ENCODE measurements at regions not wholly inside any gene's neighbourhood (a gene's known extent, or its start where the extent isn't known, plus 50 kb on each side); places are given as distances from the start of the nearest gene placed in this dataset.

DNA sequence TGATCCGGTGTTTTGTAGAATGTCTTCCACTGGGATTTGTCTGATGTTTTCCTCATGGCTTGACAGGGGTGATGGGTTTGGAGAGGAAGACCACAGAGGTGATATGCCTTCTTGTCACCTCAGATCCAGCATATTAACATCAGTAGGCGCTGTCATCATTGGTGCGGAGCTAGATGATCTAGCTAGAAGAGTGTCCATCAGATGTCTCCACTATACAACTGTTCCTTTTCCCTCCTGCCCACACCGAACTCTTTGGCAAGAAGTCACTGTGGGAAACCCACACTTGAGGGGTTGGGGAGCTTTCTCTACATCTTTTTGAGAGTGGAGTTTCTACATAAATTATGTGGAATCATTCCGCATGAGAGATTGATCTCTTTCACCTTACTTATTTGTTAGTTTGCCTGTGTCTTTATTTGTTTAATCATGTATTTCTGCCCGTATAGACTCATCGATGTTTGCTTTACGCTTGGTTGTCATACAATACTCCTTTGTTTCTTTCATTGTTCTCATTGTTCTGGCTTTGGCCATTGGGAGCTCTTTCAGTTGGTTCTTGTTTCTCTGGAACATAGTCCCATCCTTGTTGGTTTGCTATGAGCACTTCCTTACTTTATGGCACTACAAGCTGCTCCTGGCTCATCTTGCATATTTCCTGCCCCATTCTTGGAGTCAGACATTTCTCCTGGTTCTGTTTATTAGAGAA, 1420.3 kb downstream of the BRD1 start:
- TF ChIP-seq, protein P1, sequence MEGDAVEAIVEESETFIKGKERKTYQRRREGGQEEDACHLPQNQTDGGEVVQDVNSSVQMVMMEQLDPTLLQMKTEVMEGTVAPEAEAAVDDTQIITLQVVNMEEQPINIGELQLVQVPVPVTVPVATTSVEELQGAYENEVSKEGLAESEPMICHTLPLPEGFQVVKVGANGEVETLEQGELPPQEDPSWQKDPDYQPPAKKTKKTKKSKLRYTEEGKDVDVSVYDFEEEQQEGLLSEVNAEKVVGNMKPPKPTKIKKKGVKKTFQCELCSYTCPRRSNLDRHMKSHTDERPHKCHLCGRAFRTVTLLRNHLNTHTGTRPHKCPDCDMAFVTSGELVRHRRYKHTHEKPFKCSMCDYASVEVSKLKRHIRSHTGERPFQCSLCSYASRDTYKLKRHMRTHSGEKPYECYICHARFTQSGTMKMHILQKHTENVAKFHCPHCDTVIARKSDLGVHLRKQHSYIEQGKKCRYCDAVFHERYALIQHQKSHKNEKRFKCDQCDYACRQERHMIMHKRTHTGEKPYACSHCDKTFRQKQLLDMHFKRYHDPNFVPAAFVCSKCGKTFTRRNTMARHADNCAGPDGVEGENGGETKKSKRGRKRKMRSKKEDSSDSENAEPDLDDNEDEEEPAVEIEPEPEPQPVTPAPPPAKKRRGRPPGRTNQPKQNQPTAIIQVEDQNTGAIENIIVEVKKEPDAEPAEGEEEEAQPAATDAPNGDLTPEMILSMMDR (IDR thresholded peaks at IDR 0.05; ENCODE audit: insufficient read depth, low read length, poor library complexity, severe bottlenecking) = no peak
- no peak overlapping the region for H3K4me3 ChIP-seq (replicated peaks; ENCODE audit: low read depth, low read length)
- DNase-seq (ENCODE audit: extremely low read depth, insufficient read length) = no peak
- H3K36me3 ChIP-seq (ENCODE audit: control insufficient read depth, insufficient read depth, low read length) = no peaks in the 10 kb centered on the region
- H3K27me3 ChIP-seq (replicated peaks; ENCODE audit: control insufficient read depth, insufficient read depth, low read length) = no peaks in the 10 kb centered on the region

DNA sequence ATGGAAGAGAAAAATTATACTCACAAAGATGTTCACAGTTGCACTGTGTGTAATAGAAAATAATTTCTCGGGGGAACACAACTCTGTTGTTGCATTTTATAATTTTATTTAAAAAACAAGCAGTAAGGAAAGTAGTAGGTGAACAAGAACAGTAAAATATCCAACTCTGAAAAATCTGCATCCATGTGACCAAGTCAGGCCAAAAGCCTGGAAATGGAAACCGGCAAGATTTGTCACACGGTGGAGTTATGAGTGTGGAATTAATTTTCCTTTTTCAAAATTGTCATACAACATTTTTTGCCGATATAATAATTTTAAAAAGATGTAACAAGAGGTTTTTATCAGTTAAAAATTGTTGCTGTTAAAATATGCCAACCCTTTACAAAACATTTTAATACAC, 1421.5 kb downstream of the BRD1 start:
- no peaks in the 10 kb centered on the region for H3K27me3 ChIP-seq (replicated peaks; ENCODE audit: control insufficient read depth, insufficient read depth, low read length)
- H3K36me3 ChIP-seq (ENCODE audit: control insufficient read depth, insufficient read depth, low read length) = no peaks in the 10 kb centered on the region
- TF ChIP-seq, protein P1 (IDR thresholded peaks at IDR 0.05; ENCODE audit: insufficient read depth, low read length, poor library complexity, severe bottlenecking) = no peak
- no peak for DNase-seq (ENCODE audit: extremely low read depth, insufficient read length)
- H3K4me3 ChIP-seq (replicated peaks; ENCODE audit: low read depth, low read length) = no peak overlapping the region

DNA sequence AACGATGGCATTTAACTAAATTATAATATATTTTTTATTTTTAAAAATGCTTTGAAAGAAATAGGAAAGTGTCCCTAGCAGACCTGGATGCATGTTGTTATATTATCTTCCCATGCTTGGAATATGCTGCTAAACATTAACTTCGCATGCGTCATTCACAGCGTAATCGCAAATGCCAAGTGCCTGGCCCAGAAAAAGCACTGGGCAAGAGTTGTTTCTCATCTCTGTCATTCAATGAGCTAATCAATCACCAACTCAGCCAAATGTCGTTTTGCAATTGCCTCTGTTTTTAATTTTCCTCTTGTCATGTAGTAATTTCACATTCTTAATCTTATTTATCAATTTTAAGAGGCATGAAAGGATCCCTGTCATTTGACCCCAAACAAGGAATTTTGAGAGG, 1421.9 kb downstream of the BRD1 start:
- H3K27me3 ChIP-seq (replicated peaks; ENCODE audit: control insufficient read depth, insufficient read depth, low read length) = no peaks in the 10 kb centered on the region
- no peaks in the 10 kb centered on the region for H3K36me3 ChIP-seq (ENCODE audit: control insufficient read depth, insufficient read depth, low read length)
- no peak for DNase-seq (ENCODE audit: extremely low read depth, insufficient read length)
- no peak overlapping the region for H3K4me3 ChIP-seq (replicated peaks; ENCODE audit: low read depth, low read length)
- TF ChIP-seq, protein P1 (IDR thresholded peaks at IDR 0.05; ENCODE audit: insufficient read depth, low read length, poor library complexity, severe bottlenecking) = no peak

DNA sequence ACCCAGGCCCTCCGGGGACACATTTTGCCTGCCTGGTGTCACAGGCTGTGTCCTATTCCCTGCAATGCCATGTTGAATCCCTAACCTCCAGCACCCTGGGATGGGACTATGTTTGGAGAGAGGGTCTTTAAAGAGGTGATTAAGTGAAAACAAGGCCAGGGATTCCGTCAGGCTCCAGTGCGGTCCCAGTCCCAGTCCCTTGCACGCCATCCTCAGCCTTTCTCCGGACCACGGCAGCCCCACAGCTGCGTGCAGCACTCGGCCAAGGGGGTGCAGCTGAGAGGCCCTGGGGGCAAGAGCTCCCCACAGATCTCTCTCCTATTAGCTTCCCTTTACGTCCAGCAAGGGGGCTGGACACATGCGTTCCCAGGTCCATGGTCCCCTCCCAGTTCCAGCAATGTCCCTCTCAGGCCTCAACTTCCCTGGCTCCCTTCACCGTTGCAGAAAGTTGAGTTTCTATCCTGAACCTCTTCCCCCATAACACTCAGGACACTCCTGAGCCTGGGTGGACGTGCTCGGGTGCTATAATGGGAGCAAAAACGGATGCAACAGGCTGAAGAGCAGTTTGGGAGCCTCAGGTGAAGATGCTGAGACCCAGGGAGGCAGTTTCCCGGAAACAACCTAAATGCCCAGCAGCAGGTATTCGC, 1422.7 kb downstream of the BRD1 start:
- Histone ChIP-seq H3K27me3 (replicated peaks; ENCODE audit: control insufficient read depth, insufficient read depth, low read length) (no peaks in the 10 kb centered on the region), H3K36me3 (ENCODE audit: control insufficient read depth, insufficient read depth, low read length) (no peaks in the 10 kb centered on the region), H3K4me3 (replicated peaks; ENCODE audit: low read depth, low read length) (no peak overlapping the region)
- no peak for DNase-seq (ENCODE audit: extremely low read depth, insufficient read length)
- TF ChIP-seq, protein P1 (IDR thresholded peaks at IDR 0.05; ENCODE audit: insufficient read depth, low read length, poor library complexity, severe bottlenecking) = no peak

DNA sequence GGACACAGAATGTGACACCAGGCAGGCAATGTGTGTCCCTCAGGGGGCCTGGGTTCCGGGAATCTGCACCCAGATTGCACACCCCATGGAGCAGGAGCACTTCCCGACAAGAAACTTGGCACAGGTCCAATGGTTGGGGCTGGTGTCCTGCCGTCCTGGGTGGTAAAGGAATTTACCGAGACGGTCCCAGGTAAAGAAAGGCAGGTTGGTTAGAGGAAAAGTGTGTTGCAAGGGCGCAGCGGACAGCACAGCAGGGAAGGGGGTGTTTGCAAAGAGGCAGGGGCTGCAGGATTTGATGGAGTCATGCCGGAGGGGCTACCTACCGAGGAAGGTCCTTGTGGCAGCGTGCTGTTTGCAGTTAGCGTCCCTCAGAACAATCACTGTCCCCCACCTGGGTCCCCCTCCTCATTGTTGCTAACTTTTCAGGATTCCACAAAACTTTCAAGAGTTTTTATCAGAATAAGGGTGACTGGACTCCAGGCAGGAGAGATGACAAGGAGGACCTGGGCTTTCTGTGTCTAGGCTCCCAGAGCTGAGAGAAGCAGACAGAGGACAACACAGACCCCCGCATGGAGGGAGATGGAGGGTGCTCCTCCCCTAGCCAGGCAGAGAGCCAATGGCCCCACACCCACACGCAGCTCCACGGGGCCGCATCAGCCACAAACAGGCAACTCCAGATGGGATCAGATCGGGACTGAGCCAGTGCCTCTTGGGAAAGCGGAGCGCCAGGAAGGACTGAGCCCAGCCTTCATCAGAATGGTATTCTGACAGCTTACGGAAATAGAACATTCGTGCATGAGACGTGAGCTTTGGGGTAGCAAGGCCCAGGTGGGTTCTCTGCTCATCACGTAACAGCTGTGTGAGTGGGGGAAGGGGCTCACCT, 1423.9 kb downstream of the BRD1 start:
- DNase-seq (ENCODE audit: extremely low read depth, insufficient read length) = no peak
- Histone ChIP-seq H3K27me3 (replicated peaks; ENCODE audit: control insufficient read depth, insufficient read depth, low read length) (no peaks in the 10 kb centered on the region), H3K36me3 (ENCODE audit: control insufficient read depth, insufficient read depth, low read length) (no peaks in the 10 kb centered on the region), H3K4me3 (replicated peaks; ENCODE audit: low read depth, low read length) (no peak overlapping the region)
- TF ChIP-seq, protein P1 (IDR thresholded peaks at IDR 0.05; ENCODE audit: insufficient read depth, low read length, poor library complexity, severe bottlenecking) = no peak
